Natural killer cell (primary cell): ENCODE measurements at regions not wholly inside any gene's neighbourhood (a gene's known extent, or its start where the extent isn't known, plus 50 kb on each side); places are given as distances from the start of the nearest gene placed in this dataset.

Experiments
- ATAC-seq, 3 donors: fragments of 150-1000 bp in 2 of 3; fragments of 200-7000 bp in 1 of 3; cut with Tn5 transposase; 1 replicate in 1 of 3; 2 replicates in 2 of 3; pipeline ENCODE4 v1.10.0; 2021; ENCODE audit warnings: mild to moderate bottlenecking in 2 of 3, moderate library complexity in 2 of 3
- DNase-seq, 2 donors: peaks; one replicate each; pipeline versions ENCODE4 v3.0.0 to v3.0.0-alpha.2; 2013 to 2021; ENCODE audit warnings: mixed read lengths in 1 of 2
- H3K27ac ChIP-seq: one replicate; pipeline ENCODE4 v1.5.1; 2013; ENCODE audit warnings: mild to moderate bottlenecking, low read length
- H3K27me3 ChIP-seq: one replicate; pipeline ENCODE4 v1.6.1; 2013; ENCODE audit warnings: low read length; ENCODE audit not compliant: control insufficient read depth, insufficient read depth
- H3K36me3 ChIP-seq: one replicate; pipeline ENCODE4 v1.6.1; 2013; ENCODE audit warnings: low read length; ENCODE audit not compliant: control insufficient read depth, insufficient read depth
- H3K4me1 ChIP-seq: one replicate; pipeline ENCODE4 v1.6.1; 2013; ENCODE audit warnings: low read length; ENCODE audit not compliant: control insufficient read depth, insufficient read depth
- H3K4me3 ChIP-seq: one replicate; pipeline ENCODE4 v1.5.1; 2013; ENCODE audit warnings: low read length
- H3K9me3 ChIP-seq: one replicate; pipeline ENCODE4 v1.6.1; 2013; ENCODE audit warnings: low read length; ENCODE audit not compliant: control insufficient read depth, insufficient read depth
- H3K27ac Mint-ChIP-seq, 2 donors: one replicate each; pipeline ENCODE4 v1.8.0; 2022; ENCODE audit warnings: mild to moderate bottlenecking in 2 of 2, mixed read lengths in 2 of 2, moderate library complexity in 1 of 2
- H3K27me3 Mint-ChIP-seq, 2 donors: one replicate each; pipeline ENCODE4 v1.8.0; 2022; ENCODE audit warnings: low read depth in 2 of 2, mixed read lengths in 2 of 2
- H3K36me3 Mint-ChIP-seq: one replicate; pipeline ENCODE4 v1.8.0; 2022; ENCODE audit warnings: mixed read lengths
- H3K4me1 Mint-ChIP-seq, 2 donors: one replicate each; pipeline ENCODE4 v1.8.0; 2022; ENCODE audit warnings: mixed read lengths in 2 of 2
- H3K4me3 Mint-ChIP-seq: one replicate; pipeline ENCODE4 v1.8.0; 2022; ENCODE audit warnings: mild to moderate bottlenecking, moderate library complexity, mixed read lengths
- H3K9me3 Mint-ChIP-seq, 2 donors: one replicate each; pipeline ENCODE4 v1.8.0; 2022; ENCODE audit warnings: mixed read lengths in 2 of 2
- CTCF ChIP-seq: fragments of 200-600 bp; IDR thresholded peaks from one replicate; pipeline ENCODE4 v1.8.0; 2022; ENCODE audit warnings: antibody characterized with exemption
- WGBS: methylation state at CpG from one replicate; pipeline ENCODE4 v1.1.7; 2013; ENCODE audit warnings: missing lambda C conversion rate; ENCODE audit not compliant: insufficient coverage; 5-methylcytosine and 5-hydroxymethylcytosine counted together
- intact Hi-C: fragments of 100-400 bp; cut with micrococcal nuclease; formaldehyde crosslinking; loops from one replicate; pipeline ENCODE4 v1.14.2; 2022

DNA sequence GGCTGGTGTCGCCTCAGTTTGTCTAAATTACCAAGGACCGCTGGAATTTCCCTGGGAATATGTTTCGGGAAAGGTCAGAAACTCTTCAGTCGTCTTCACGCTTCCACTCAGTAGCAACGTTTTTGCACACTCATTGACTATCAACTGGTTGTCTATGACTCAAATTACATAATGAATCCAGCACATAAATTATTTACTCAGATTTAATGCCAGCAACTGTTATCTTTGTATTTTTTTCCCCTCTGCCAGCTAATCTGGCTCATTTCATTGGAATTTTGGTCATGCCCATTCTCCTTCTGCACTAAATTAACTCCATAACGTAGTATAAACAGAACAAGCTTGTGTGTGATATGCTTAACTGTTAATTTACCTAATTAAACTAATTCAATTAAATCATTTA is 372.7 kb upstream of the ZFHX3 start:
- Histone ChIP-seq H3K4me1 (no peaks in the 10 kb centered on the region), H3K27me3 (no peaks in the 10 kb centered on the region), H3K4me3 (no peak overlapping the region), H3K36me3 (no peaks in the 10 kb centered on the region), H3K27ac (no peak overlapping the region), H3K9me3 (no peaks in the 10 kb centered on the region)
- no peak for ATAC-seq
- TF ChIP-seq CTCF, result no peak
- Mint-ChIP-seq H3K27me3 (peaks cover 0 to 4% of the 10 kb centered on the region in 2 donors), H3K27ac (no peak overlapping the region), H3K4me1 (no peaks in the 10 kb centered on the region), H3K9me3 (no peaks in the 10 kb centered on the region), H3K4me3 (no peak overlapping the region), H3K36me3 (no peaks in the 10 kb centered on the region)
- 86% methylated on average over 6 of the region's 7 CpGs for WGBS
- intact Hi-C loops, result no loop called here
- no peak for DNase-seq

DNA sequence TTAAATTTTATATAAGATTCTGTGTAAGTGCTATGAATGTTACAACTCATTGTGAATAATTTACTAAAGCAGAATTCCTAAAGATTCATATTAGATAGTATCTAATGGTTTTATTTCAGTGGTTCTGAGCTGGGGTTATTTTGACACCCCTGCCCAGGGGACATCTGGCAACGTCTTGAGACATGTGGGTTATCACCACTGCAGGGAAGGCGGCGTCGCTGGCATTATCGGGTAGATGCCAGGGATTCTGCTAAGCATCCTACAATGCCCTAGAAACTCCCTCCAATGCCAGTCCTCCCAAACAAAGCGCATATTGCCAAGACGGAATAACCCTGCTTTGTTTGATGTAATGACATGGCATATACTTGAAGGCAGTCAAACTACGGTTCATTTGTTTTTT is 372.3 kb upstream of the ZFHX3 start:
- Mint-ChIP-seq H3K27me3 (peaks cover 0 to 4% of the 10 kb centered on the region in 2 donors), H3K36me3 (no peaks in the 10 kb centered on the region), H3K9me3 (no peaks in the 10 kb centered on the region), H3K4me1 (no peaks in the 10 kb centered on the region), H3K27ac (no peak overlapping the region), H3K4me3 (no peak overlapping the region)
- Histone ChIP-seq H3K36me3 (no peaks in the 10 kb centered on the region), H3K9me3 (no peaks in the 10 kb centered on the region), H3K27ac (no peak overlapping the region), H3K27me3 (no peaks in the 10 kb centered on the region), H3K4me3 (no peak overlapping the region), H3K4me1 (no peaks in the 10 kb centered on the region)
- DNase-seq, result no peak
- intact Hi-C loops, result no loop called here
- ATAC-seq, result no peak
- TF ChIP-seq CTCF, result no peak
- 84% methylated on average over 8 of the region's 8 CpGs for WGBS

DNA sequence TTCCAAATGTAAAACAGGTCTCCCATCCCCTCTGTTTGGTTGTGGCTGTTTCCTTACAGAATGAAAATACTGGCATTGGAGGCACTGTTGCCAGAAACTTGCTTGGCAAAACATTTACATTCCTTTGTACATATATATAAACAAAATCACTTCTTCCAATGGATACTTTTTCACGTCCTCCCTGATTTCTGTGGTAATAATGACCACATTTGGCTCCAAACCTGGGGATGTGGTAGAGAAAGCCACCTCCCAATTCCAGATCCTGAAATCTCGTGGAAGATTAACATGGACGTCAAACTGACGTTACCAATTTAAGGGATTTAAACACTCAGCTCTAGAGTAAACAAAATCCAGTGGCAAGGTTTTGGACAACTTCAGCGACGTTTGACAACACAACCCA is 370.8 kb upstream of the ZFHX3 start:
- H3K27ac Mint-ChIP-seq, result no peak overlapping the region
- Histone ChIP-seq H3K27me3 (no peaks in the 10 kb centered on the region), H3K4me3 (no peak overlapping the region), H3K4me1 (no peaks in the 10 kb centered on the region), H3K36me3 (no peaks in the 10 kb centered on the region), H3K9me3 (no peaks in the 10 kb centered on the region), H3K27ac (no peak overlapping the region)
- DNase-seq, result no peak
- 90% methylated on average over 6 of the region's 6 CpGs for WGBS
- TF ChIP-seq CTCF, result no peak
- peaks cover 1 to 2% of the 10 kb centered on the region in 2 donors for H3K4me1 Mint-ChIP-seq
- intact Hi-C loops, result no loop called here
- H3K27me3 Mint-ChIP-seq, result peaks cover 0 to 4% of the 10 kb centered on the region in 2 donors
- no peaks in the 10 kb centered on the region for H3K9me3 Mint-ChIP-seq
- no peak overlapping the region for H3K4me3 Mint-ChIP-seq
- H3K36me3 Mint-ChIP-seq, result no peaks in the 10 kb centered on the region
- no peak for ATAC-seq

GRCh38 chr16:73418051-73418450 is 370.1 kb upstream of the ZFHX3 start:
- H3K4me3 ChIP-seq, result no peak overlapping the region
- Mint-ChIP-seq H3K36me3 (no peaks in the 10 kb centered on the region), H3K27me3 (peaks cover 0 to 5% of the 10 kb centered on the region in 2 donors), H3K9me3 (no peaks in the 10 kb centered on the region), H3K27ac (no peak overlapping the region), H3K4me3 (no peak overlapping the region), H3K4me1 (peaks cover 7 to 9% of the 10 kb centered on the region in 2 donors)
- H3K36me3 ChIP-seq, result no peaks in the 10 kb centered on the region
- DNase-seq (no peak), ATAC-seq (no peak)
- no peaks in the 10 kb centered on the region for H3K4me1 ChIP-seq
- H3K9me3 ChIP-seq, result no peaks in the 10 kb centered on the region
- intact Hi-C loops, result no loop called here
- H3K27ac ChIP-seq, result no peak overlapping the region
- WGBS, result 77% methylated on average over 7 of the region's 8 CpGs
- TF ChIP-seq CTCF, result no peak
- no peaks in the 10 kb centered on the region for H3K27me3 ChIP-seq
